PC-9 (cell line): ENCODE measurements at regions not wholly inside any gene's neighbourhood (a gene's known extent, or its start where the extent isn't known, plus 50 kb on each side); places are given as distances from the start of the nearest gene placed in this dataset.

Experiments
- BruUV-seq: library from RNA; stranded (reverse); fragments of 400-500 nt; replicated peaks from 2 replicates; lab custom pipeline; 2021; lab: Mats Ljungman, UMichigan
- CTCF ChIA-PET: fragments of 300-600 bp; sonication (Branson Sonifier 250); formaldehyde crosslinking; loops from one replicate; lab custom pipeline; 2022; ENCODE audit warnings: antibody characterized with exemption; lab: Charles Lee
- POLR2A ChIA-PET: fragments of 300-600 bp; sonication (Branson Sonifier 250); formaldehyde crosslinking; loops from one replicate; lab custom pipeline; 2022; ENCODE audit warnings: antibody characterized with exemption; ENCODE audit not compliant: unreplicated experiment; lab: Charles Lee
- DNase-seq, 2 experiments: peaks; one replicate each; pipeline versions ENCODE4 v3.0.0 to v3.0.0-alpha.2; 2015 to 2022; ENCODE audit warnings: mixed read lengths in 1 of 2
- H2AFZ ChIP-seq: fragments of 200-600 bp; sonication (generic); 2 replicates; pipeline ENCODE4 v1.8.1; 2017; ENCODE audit warnings: antibody characterized with exemption
- H3F3A ChIP-seq: fragments of 200-600 bp; sonication (generic); 2 replicates; pipeline ENCODE4 v1.8.1; 2017; ENCODE audit warnings: antibody characterized with exemption, mild to moderate bottlenecking, low read depth; ENCODE audit not compliant: insufficient read depth
- H3K27ac ChIP-seq: fragments of 200-600 bp; sonication (generic); 2 replicates; pipeline ENCODE4 v1.6.1; 2016; ENCODE audit warnings: mixed run types
- H3K27me3 ChIP-seq: fragments of 200-600 bp; sonication (generic); 2 replicates; pipeline ENCODE4 v1.6.1; 2016; ENCODE audit warnings: low read depth, mixed run types; ENCODE audit not compliant: insufficient read depth
- H3K36me3 ChIP-seq: fragments of 200-600 bp; sonication (generic); 2 replicates; pipeline ENCODE4 v1.6.1; 2016; ENCODE audit warnings: low read depth, mixed run types
- H3K4me1 ChIP-seq: fragments of 200-600 bp; sonication (generic); replicated peaks from 2 replicates; pipeline ENCODE4 v1.6.1; 2016; ENCODE audit warnings: mixed run types; ENCODE audit not compliant: insufficient read depth
- H3K4me2 ChIP-seq: fragments of 200-600 bp; sonication (generic); 2 replicates; pipeline ENCODE4 v1.6.1; 2017; ENCODE audit warnings: mixed run types
- H3K4me3 ChIP-seq: fragments of 200-600 bp; sonication (generic); 2 replicates; pipeline ENCODE4 v1.6.1; 2016; ENCODE audit warnings: mixed run types
- H3K79me2 ChIP-seq: fragments of 200-600 bp; sonication (generic); 2 replicates; pipeline ENCODE4 v1.6.1; 2017; ENCODE audit warnings: low read depth, mixed run types
- H3K9me2 ChIP-seq: fragments of 200-600 bp; sonication (generic); 2 replicates; pipeline ENCODE4 v1.8.1; 2017; ENCODE audit warnings: mild to moderate bottlenecking; ENCODE audit not compliant: insufficient read depth
- H3K9me3 ChIP-seq: fragments of 200-600 bp; sonication (generic); 2 replicates; pipeline ENCODE4 v1.8.1; 2016; ENCODE audit warnings: low read depth; ENCODE audit not compliant: insufficient read depth
- H4K20me1 ChIP-seq: fragments of 200-600 bp; sonication (generic); 2 replicates; pipeline ENCODE4 v1.8.1; 2017; ENCODE audit not compliant: insufficient read depth
- CTCF ChIP-seq: fragments of 200-600 bp; sonication (generic); conservative IDR thresholded peaks from 2 replicates; pipeline ENCODE4 v1.6.1; 2017; ENCODE audit warnings: mixed run types, antibody characterized with exemption, mild to moderate bottlenecking, moderate library complexity
- EZH2 ChIP-seq: fragments of 200-600 bp; sonication (generic); IDR thresholded peaks from 2 replicates; pipeline ENCODE4 v1.8.0; 2017; ENCODE audit warnings: antibody characterized with exemption, low read depth
- intact Hi-C: fragments of 100-400 bp; cut with micrococcal nuclease; formaldehyde crosslinking; loops from one replicate; pipeline ENCODE4 v1.10.0; 2022; ENCODE audit not compliant: unreplicated experiment

- BruUV-seq, result no TSS peak
- POLR2A ChIA-PET, result no interaction called here
Measured at GRCh38 chr5:30596495-30597064, 596.9 kb upstream of the CDH6 start.

GRCh38 chr5:30594331-30594730, 599.2 kb upstream of the CDH6 start:
- Histone ChIP-seq H4K20me1 (no peaks in the 10 kb centered on the region), H2AFZ (no peak overlapping the region), H3K79me2 (no peaks in the 10 kb centered on the region), H3K9me3 (no peaks in the 10 kb centered on the region), H3K36me3 (no peaks in the 10 kb centered on the region), H3K4me3 (no peak overlapping the region), H3F3A (no peaks in the 10 kb centered on the region), H3K4me2 (no peak overlapping the region), H3K4me1 (no peaks in the 10 kb centered on the region), H3K27ac (no peak overlapping the region), H3K27me3 (no peaks in the 10 kb centered on the region), H3K9me2 (no peaks in the 10 kb centered on the region)
- BruUV-seq, result no TSS peak
- intact Hi-C loops, result no loop called here
- TF ChIP-seq CTCF, result no peak
- TF ChIP-seq EZH2, result no peak
- DNase-seq, result no peak
- POLR2A ChIA-PET, result no interaction called here
- CTCF ChIA-PET, result no interaction called here

More at GRCh38 chr5:30596495-30597064, 596.9 kb upstream of the CDH6 start:
- Histone ChIP-seq H4K20me1 (no peaks in the 10 kb centered on the region), H3K27ac (no peak overlapping the region), H3K27me3 (no peaks in the 10 kb centered on the region), H2AFZ (no peak overlapping the region), H3K9me3 (no peaks in the 10 kb centered on the region), H3K4me2 (no peak overlapping the region), H3K4me1 (no peaks in the 10 kb centered on the region), H3K79me2 (no peaks in the 10 kb centered on the region), H3F3A (no peaks in the 10 kb centered on the region), H3K4me3 (no peak overlapping the region), H3K9me2 (no peaks in the 10 kb centered on the region), H3K36me3 (no peaks in the 10 kb centered on the region)
- CTCF ChIA-PET, result no interaction called here
- DNase-seq, result no peak
- TF ChIP-seq EZH2, result no peak
- no peak for TF ChIP-seq CTCF
- intact Hi-C loops, result no loop called here

- no TSS peak for BruUV-seq
- POLR2A ChIA-PET, result no interaction called here
Measured at GRCh38 chr5:30592833-30593232, 600.7 kb upstream of the CDH6 start.

More at GRCh38 chr5:30592833-30593232, 600.7 kb upstream of the CDH6 start:
- Histone ChIP-seq H3K27me3 (no peaks in the 10 kb centered on the region), H3K36me3 (no peaks in the 10 kb centered on the region), H2AFZ (no peak overlapping the region), H3K27ac (no peak overlapping the region), H3K4me3 (no peak overlapping the region), H3K79me2 (no peaks in the 10 kb centered on the region), H3K9me3 (no peaks in the 10 kb centered on the region), H4K20me1 (no peaks in the 10 kb centered on the region), H3K9me2 (no peaks in the 10 kb centered on the region), H3K4me2 (no peak overlapping the region), H3K4me1 (no peaks in the 10 kb centered on the region), H3F3A (no peaks in the 10 kb centered on the region)
- CTCF ChIA-PET, result no interaction called here
- TF ChIP-seq EZH2 (no peak), CTCF (no peak)
- no peak for DNase-seq
- intact Hi-C loops, result no loop called here
